B cell (primary cell): ENCODE measurements at regions not wholly inside any gene's neighbourhood (a gene's known extent, or its start where the extent isn't known, plus 50 kb on each side); places are given as distances from the start of the nearest gene placed in this dataset.
"Not testable (repeated sequence)": the region's sequence is repeated elsewhere in the genome, so short reads cannot be mapped to it uniquely, and the experiment has no call there.

Source experiments
- ATAC-seq: fragments of 200-7000 bp; cut with Tn5 transposase; one replicate; pipeline ENCODE4 v1.10.0; 2021; ENCODE audit warnings: low read depth, mild to moderate bottlenecking, moderate number of reproducible peaks, moderate library complexity
- CTCF ChIA-PET: fragments of 350-600 bp; sonication (Branson Sonifier 250); formaldehyde crosslinking; loops from one replicate; lab custom pipeline; 2021; ENCODE audit warnings: antibody characterized with exemption, inconsistent platforms; lab: Charles Lee
- POLR2A ChIA-PET: fragments of 350-600 bp; sonication (Branson Sonifier 250); formaldehyde crosslinking; loops from one replicate; lab custom pipeline; 2021; ENCODE audit warnings: antibody characterized with exemption; lab: Charles Lee
- DNase-seq: peaks from one replicate; pipeline ENCODE4 v3.0.0; 2013
- H2AFZ ChIP-seq: 2 replicates; pipeline ENCODE4 v1.6.1; 2012; ENCODE audit warnings: mild to moderate bottlenecking, low read depth, low read length; ENCODE audit not compliant: insufficient read depth, poor library complexity, severe bottlenecking
- H3K27ac ChIP-seq, 2 donors: 1 replicate in 1 of 2; 2 replicates in 1 of 2; pipeline ENCODE4 v1.5.1; 2012 to 2013; ENCODE audit warnings: low read length in 2 of 2, mild to moderate bottlenecking in 2 of 2, moderate library complexity in 1 of 2
- H3K27me3 ChIP-seq, 4 experiments: fragments of 200-600 bp in 1 of 4; sonication (generic) in 1 of 4; replicated peaks in 1 of 4; 1 replicate in 2 of 4; 2 replicates in 2 of 4; pipeline versions ENCODE4 v1.6.1 to v1.7.0; 2013 to 2016; ENCODE audit warnings: low read length in 3 of 4, mild to moderate bottlenecking in 2 of 4, mixed read lengths in 1 of 4, moderate library complexity in 1 of 4; ENCODE audit not compliant: insufficient read depth in 4 of 4, control insufficient read depth in 3 of 4; ENCODE audit errors: control extremely low read depth in 1 of 4
- H3K36me3 ChIP-seq, 2 experiments: replicated peaks in 1 of 2; 1 replicate in 1 of 2; 2 replicates in 1 of 2; pipeline versions ENCODE4 v1.6.1 to v1.7.1; 2013; ENCODE audit warnings: low read length in 1 of 2; ENCODE audit not compliant: insufficient read depth in 2 of 2, control insufficient read depth in 1 of 2; ENCODE audit errors: control extremely low read depth in 1 of 2, extremely low read depth in 1 of 2
- H3K4me1 ChIP-seq, 2 donors: fragments of 200-600 bp in 1 of 2; sonication (generic) in 1 of 2; 1 replicate in 1 of 2; 2 replicates in 1 of 2; pipeline versions ENCODE4 v1.5.1 to v1.6.1; 2013 to 2017; ENCODE audit warnings: low read length in 2 of 2; ENCODE audit not compliant: control insufficient read depth in 2 of 2, insufficient read depth in 2 of 2
- H3K4me2 ChIP-seq: replicated peaks from 2 replicates; pipeline ENCODE3; 2012; ENCODE audit warnings: mild to moderate bottlenecking, low read depth, low read length; ENCODE audit not compliant: poor library complexity, severe bottlenecking
- H3K4me3 ChIP-seq, 5 experiments: fragments of 200-600 bp in 1 of 5; sonication (generic) in 1 of 5; 1 replicate in 3 of 5; 2 replicates in 2 of 5; pipeline versions ENCODE4 v1.5.1 to v1.7.0; 2011 to 2016; ENCODE audit warnings: low read length in 4 of 5, mild to moderate bottlenecking in 4 of 5, low read depth in 2 of 5, control low read depth in 1 of 5, moderate library complexity in 1 of 5; ENCODE audit not compliant: insufficient read depth in 1 of 5; ENCODE audit errors: control extremely low read depth in 1 of 5, extremely low read depth in 1 of 5
- H3K79me2 ChIP-seq: fragments of 200-600 bp; sonication (generic); one replicate; pipeline ENCODE4 v1.6.0; 2016; ENCODE audit warnings: low read length; ENCODE audit not compliant: control insufficient read depth, insufficient read depth
- H3K9ac ChIP-seq: fragments of 200-600 bp; sonication (generic); 2 replicates; pipeline ENCODE4 v1.6.1; 2017; ENCODE audit warnings: mild to moderate bottlenecking, low read length, moderate library complexity
- H3K9me3 ChIP-seq, 3 donors: one replicate each; pipeline versions ENCODE4 v1.6.1 to v1.7.1; 2013; ENCODE audit warnings: low read length in 2 of 3; ENCODE audit not compliant: control insufficient read depth in 2 of 3, insufficient read depth in 1 of 3; ENCODE audit errors: control extremely low read depth in 1 of 3
- H4K20me1 ChIP-seq: 2 replicates; pipeline ENCODE4 v1.6.0; 2012; ENCODE audit warnings: mild to moderate bottlenecking, low read length; ENCODE audit not compliant: insufficient read depth, control insufficient read depth, poor library complexity, severe bottlenecking
- H3K27ac Mint-ChIP-seq: one replicate; pipeline ENCODE4 v1.8.0; 2021; ENCODE audit warnings: mixed read lengths
- H3K27me3 Mint-ChIP-seq: one replicate; pipeline ENCODE4 v1.8.0; 2021; ENCODE audit warnings: mixed read lengths
- H3K4me1 Mint-ChIP-seq: one replicate; pipeline ENCODE4 v1.8.0; 2021; ENCODE audit warnings: mixed read lengths
- H3K4me3 Mint-ChIP-seq: one replicate; pipeline ENCODE4 v1.8.0; 2021; ENCODE audit warnings: mixed read lengths
- H3K9me3 Mint-ChIP-seq: one replicate; pipeline ENCODE4 v1.8.0; 2022; ENCODE audit warnings: mixed read lengths; ENCODE audit not compliant: insufficient read depth
- CTCF ChIP-seq: fragments of 200-600 bp; IDR thresholded peaks from one replicate; pipeline ENCODE4 v1.8.0; 2022; ENCODE audit warnings: antibody characterized with exemption, mild to moderate bottlenecking
- EZH2 ChIP-seq: IDR thresholded peaks from 2 replicates; pipeline ENCODE4 v1.6.1; 2012; ENCODE audit warnings: borderline replicate concordance, low read depth, mild to moderate bottlenecking, moderate library complexity, low read length; ENCODE audit not compliant: insufficient read depth, poor library complexity, severe bottlenecking
- WGBS: methylation state at CpG from one replicate; pipeline ENCODE4 v1.1.5; 2013; ENCODE audit warnings: missing lambda C conversion rate; ENCODE audit not compliant: insufficient coverage; 5-methylcytosine and 5-hydroxymethylcytosine counted together
- intact Hi-C: fragments of 100-400 bp; cut with micrococcal nuclease; formaldehyde crosslinking; loops from one replicate; pipeline ENCODE4 v1.10.0; 2022

- ChIA-PET CTCF (no interaction called here), POLR2A (no interaction called here)
- Mint-ChIP-seq H3K4me1 (peaks cover 3% of the 10 kb centered on the region), H3K9me3 (peaks cover 4% of the 10 kb centered on the region), H3K27ac (no peak overlapping the region), H3K4me3 (no peak overlapping the region), H3K27me3 (peaks cover 3% of the 10 kb centered on the region)
- Histone ChIP-seq H2AFZ (no peak overlapping the region), H3K36me3 (no peaks in the 10 kb centered on the region), H4K20me1 (no peaks in the 10 kb centered on the region), H3K79me2 (no peaks in the 10 kb centered on the region), H3K9ac (no peak overlapping the region), H3K27me3 (no peaks in the 10 kb centered on the region), H3K4me1 (no peaks in the 10 kb centered on the region), H3K27ac (no peak overlapping the region), H3K9me3 (no peaks in the 10 kb centered on the region), H3K4me2 (no peak overlapping the region), H3K4me3 (no peak overlapping the region)
- ATAC-seq, result no peak
- no peak for DNase-seq
- intact Hi-C loops, result no loop called here
- TF ChIP-seq EZH2 (no peak), CTCF (no peak)
- WGBS, result no CpG with 5 or more reads among the region's 1 CpG
Measured at GRCh38 chr3:191987831-191988350, 526.9 kb downstream of the PYDC2 start.

- H3K9ac ChIP-seq, H3K79me2 ChIP-seq, H2AFZ ChIP-seq, DNase-seq, POLR2A ChIA-PET, H3K4me1 Mint-ChIP-seq, ATAC-seq, H3K36me3 ChIP-seq, H3K27me3 Mint-ChIP-seq, H3K4me1 ChIP-seq, H3K4me2 ChIP-seq, H3K4me3 Mint-ChIP-seq, H3K27ac ChIP-seq, intact Hi-C loops, H3K27ac Mint-ChIP-seq, H3K27me3 ChIP-seq, H4K20me1 ChIP-seq, H3K4me3 ChIP-seq, CTCF ChIA-PET, H3K9me3 ChIP-seq: not testable (repeated sequence)
- H3K9me3 Mint-ChIP-seq, result peaks cover 18% of the 10 kb centered on the region
- WGBS, result no CpG with 5 or more reads among the region's 4 CpGs
Measured at GRCh38 chr3:191993952-191994351, 533.0 kb downstream of the PYDC2 start.
